ENCODE measurements at regions not wholly inside any gene's neighbourhood (a gene's known extent, or its start where the extent isn't known, plus 50 kb on each side); places are given as distances from the start of the nearest gene placed in this dataset.

DNA sequence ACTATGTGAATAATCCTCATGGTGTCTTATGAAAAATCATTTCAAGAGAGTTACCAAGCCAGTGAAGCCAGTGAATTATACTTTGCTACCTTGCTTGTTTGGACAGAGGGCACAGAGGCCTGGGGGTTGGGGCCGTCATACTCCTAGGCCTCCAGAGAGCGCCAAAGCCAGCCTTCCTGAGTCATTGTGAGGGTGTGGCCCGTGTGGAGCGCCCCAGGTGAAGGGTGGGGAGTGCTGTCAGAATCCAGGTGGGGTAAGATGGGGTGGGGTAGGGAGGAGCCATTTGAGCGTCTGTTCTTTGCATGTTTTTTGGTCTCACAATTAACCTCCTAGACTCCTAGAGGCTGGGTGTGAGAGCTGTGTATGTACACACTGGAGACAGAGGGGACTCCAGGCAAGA is 71.1 kb downstream of the PERP start:
- Mint-ChIP-seq H3K4me3 (no peak overlapping the region), H3K4me1 (ENCODE audit: low read depth) (no peaks in the 10 kb centered on the region), H3K27ac (no peak overlapping the region), H3K36me3 (ENCODE audit: low read depth) (no peaks in the 10 kb centered on the region), H3K27me3 (no peaks in the 10 kb centered on the region), H3K9me3 (no peaks in the 10 kb centered on the region)

DNA sequence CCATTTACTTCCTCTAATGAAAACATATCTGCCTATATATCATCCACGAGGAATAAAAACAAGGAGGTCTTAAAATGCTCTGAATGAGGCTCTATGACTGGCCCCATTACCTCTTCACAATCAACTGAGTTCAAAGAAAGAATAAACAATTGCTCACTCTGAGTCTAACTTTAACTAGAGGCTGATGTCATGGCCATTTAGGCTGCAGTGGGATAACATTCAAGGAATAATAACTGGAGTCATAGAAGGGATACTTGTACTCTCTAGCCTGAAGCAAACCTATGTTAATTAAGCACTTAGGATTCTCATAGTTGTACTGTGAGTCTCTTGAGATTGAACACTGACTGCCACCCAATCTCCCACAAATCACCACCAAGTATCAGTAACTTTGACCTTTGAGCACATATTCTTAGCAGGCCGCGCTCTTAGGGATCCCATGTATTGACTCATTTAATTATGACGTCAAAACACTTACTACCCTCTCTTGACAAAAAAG is 70.2 kb downstream of the PERP start:
- H3K9me3 Mint-ChIP-seq, result peaks cover 5% of the 10 kb centered on the region
- H3K4me1 Mint-ChIP-seq (ENCODE audit: low read depth), result no peaks in the 10 kb centered on the region
- no peak overlapping the region for H3K4me3 Mint-ChIP-seq
- no peaks in the 10 kb centered on the region for H3K36me3 Mint-ChIP-seq (ENCODE audit: low read depth)
- H3K27ac Mint-ChIP-seq, result no peak overlapping the region
- H3K27me3 Mint-ChIP-seq, result no peaks in the 10 kb centered on the region

DNA sequence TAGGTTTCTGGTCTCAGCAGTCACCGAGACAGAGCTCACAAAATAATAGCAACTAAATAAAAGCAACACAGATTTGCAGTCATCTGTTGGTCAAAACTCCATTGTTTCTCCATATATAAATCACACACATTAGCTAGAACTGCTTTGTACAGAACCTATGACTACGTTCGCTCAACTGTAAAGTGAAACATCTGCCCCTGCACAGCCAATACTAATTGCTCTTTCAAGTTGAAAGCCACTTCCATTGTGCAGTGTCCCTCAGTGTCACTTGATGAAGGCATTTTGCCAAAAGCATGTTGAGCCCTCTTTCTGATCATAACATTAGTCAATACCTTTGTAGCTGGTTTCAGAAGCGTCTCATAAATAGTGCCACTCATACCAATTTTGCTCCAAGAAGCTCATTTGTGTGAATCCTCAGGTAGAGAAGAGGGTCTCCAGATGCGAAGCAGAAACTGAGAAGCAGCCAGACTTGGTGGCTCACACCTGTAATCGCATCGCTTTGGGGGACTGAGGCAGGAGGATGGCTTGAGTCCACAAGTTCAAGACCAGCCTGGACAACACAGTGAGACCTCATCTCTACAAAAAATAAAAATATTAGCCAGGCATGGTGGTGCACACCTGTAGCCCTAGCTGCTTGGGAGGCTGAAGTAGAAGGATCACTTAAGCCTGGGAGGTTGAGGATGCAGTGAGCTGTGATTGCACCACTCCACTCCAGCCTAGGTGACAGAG is 68.9 kb downstream of the PERP start:
- Mint-ChIP-seq H3K4me3 (no peak overlapping the region), H3K36me3 (ENCODE audit: low read depth) (no peaks in the 10 kb centered on the region), H3K9me3 (peaks cover 5% of the 10 kb centered on the region), H3K27ac (no peak overlapping the region), H3K4me1 (ENCODE audit: low read depth) (no peaks in the 10 kb centered on the region), H3K27me3 (no peaks in the 10 kb centered on the region)
